IMR-90 (cell line): ENCODE measurements at regions not wholly inside any gene's neighbourhood (a gene's known extent, or its start where the extent isn't known, plus 50 kb on each side); places are given as distances from the start of the nearest gene placed in this dataset.

Experiments used
- ATAC-seq: fragments of 200-7000 bp; cut with Tn5 transposase; 2 replicates; pipeline ENCODE4 v1.9.1; 2020; ENCODE audit warnings: low read depth, mild to moderate bottlenecking, moderate library complexity
- BruUV-seq: library from RNA; stranded (reverse); fragments of 400-500 nt; replicated peaks from 2 replicates; lab custom pipeline; 2021; lab: Mats Ljungman, UMichigan
- CTCF ChIA-PET: fragments of 300-600 bp; formaldehyde crosslinking; extraction: SDS; loops from one replicate; lab custom pipeline; 2021; ENCODE audit warnings: antibody characterized with exemption; lab: Yijun Ruan, JAX
- POLR2A ChIA-PET: fragments of 300-600 bp; sonication (Branson Sonifier 250); formaldehyde crosslinking; loops from one replicate; lab custom pipeline; 2022; ENCODE audit warnings: antibody characterized with exemption; ENCODE audit not compliant: unreplicated experiment; lab: Charles Lee
- DNase-seq: peaks from one replicate; pipeline ENCODE4 v3.0.0; 2013
- H2AFZ ChIP-seq: replicated peaks from 2 replicates; pipeline ENCODE3; 2013; ENCODE audit warnings: low read length, mild to moderate bottlenecking; ENCODE audit not compliant: poor library complexity
- H2AK5ac ChIP-seq: 2 replicates; pipeline ENCODE4 v1.6.1; 2013; ENCODE audit warnings: low read depth, low read length, inconsistent platforms
- H2AK9ac ChIP-seq: replicated peaks from 2 replicates; pipeline ENCODE3; 2013; ENCODE audit warnings: mild to moderate bottlenecking, low read depth, low read length, moderate library complexity; ENCODE audit not compliant: poor library complexity
- H2BK120ac ChIP-seq: 2 replicates; pipeline ENCODE4 v1.6.1; 2013; ENCODE audit warnings: low read depth, low read length, inconsistent platforms
- H2BK15ac ChIP-seq: 3 replicates; pipeline ENCODE4 v1.6.1; 2013; ENCODE audit warnings: low read depth, low read length, inconsistent platforms
- H2BK20ac ChIP-seq: 2 replicates; pipeline ENCODE4 v1.6.1; 2013; ENCODE audit warnings: low read depth, mild to moderate bottlenecking, inconsistent platforms, low read length, moderate library complexity
- H2BK5ac ChIP-seq: 2 replicates; pipeline ENCODE4 v1.6.1; 2013; ENCODE audit warnings: mild to moderate bottlenecking, low read depth, low read length, inconsistent platforms; ENCODE audit not compliant: poor library complexity, severe bottlenecking
- H3K14ac ChIP-seq: replicated peaks from 2 replicates; pipeline ENCODE4 v1.6.1; 2013; ENCODE audit warnings: low read depth, low read length, inconsistent platforms
- H3K18ac ChIP-seq: 2 replicates; pipeline ENCODE4 v1.6.1; 2013; ENCODE audit warnings: low read depth, low read length, control low read depth
- H3K23ac ChIP-seq: 2 replicates; pipeline ENCODE4 v1.6.1; 2013; ENCODE audit warnings: low read depth, low read length, inconsistent platforms
- H3K27ac ChIP-seq: 2 replicates; pipeline ENCODE4 v1.5.1; 2013; ENCODE audit warnings: mild to moderate bottlenecking, control low read depth, low read length; ENCODE audit not compliant: insufficient read depth
- H3K27me3 ChIP-seq: 2 replicates; pipeline ENCODE4 v1.6.1; 2013; ENCODE audit warnings: low read length; ENCODE audit not compliant: control insufficient read depth, insufficient read depth
- H3K36me3 ChIP-seq: 2 replicates; pipeline ENCODE4 v1.6.1; 2013; ENCODE audit warnings: low read length, mixed read lengths; ENCODE audit not compliant: control insufficient read depth, insufficient read depth
- H3K4ac ChIP-seq: 2 replicates; pipeline ENCODE4 v1.6.1; 2013; ENCODE audit warnings: low read depth, low read length, inconsistent platforms
- H3K4me1 ChIP-seq: 2 replicates; pipeline ENCODE4 v1.6.1; 2013; ENCODE audit warnings: low read length, mixed read lengths; ENCODE audit not compliant: control insufficient read depth, insufficient read depth
- H3K4me2 ChIP-seq: 2 replicates; pipeline ENCODE4 v1.6.1; 2013; ENCODE audit warnings: low read depth, mild to moderate bottlenecking, control low read depth, low read length, moderate library complexity
- H3K4me3 ChIP-seq: 2 replicates; pipeline ENCODE4 v1.5.1; 2013; ENCODE audit warnings: low read depth, mild to moderate bottlenecking, control low read depth, low read length, moderate library complexity; ENCODE audit not compliant: insufficient read depth
- H3K56ac ChIP-seq: 2 replicates; pipeline ENCODE4 v1.6.1; 2013; ENCODE audit warnings: low read length, inconsistent platforms; ENCODE audit not compliant: insufficient read depth; ENCODE audit errors: extremely low read depth
- H3K79me1 ChIP-seq, 2 experiments: 2 replicates each; pipeline ENCODE4 v1.6.1; 2013; ENCODE audit warnings: low read length in 2 of 2, inconsistent platforms in 1 of 2, low read depth in 1 of 2
- H3K9ac ChIP-seq: 2 replicates; pipeline ENCODE4 v1.6.1; 2013; ENCODE audit warnings: low read depth, low read length, control low read depth
- H3K9me1 ChIP-seq: 2 replicates; pipeline ENCODE4 v1.6.1; 2013; ENCODE audit warnings: low read length, inconsistent platforms; ENCODE audit not compliant: insufficient read depth
- H3K9me3 ChIP-seq: 2 replicates; pipeline ENCODE4 v1.6.1; 2013; ENCODE audit warnings: low read length; ENCODE audit not compliant: control insufficient read depth, insufficient read depth
- H4K20me1 ChIP-seq: 2 replicates; pipeline ENCODE4 v1.6.1; 2013; ENCODE audit warnings: low read length, inconsistent platforms; ENCODE audit not compliant: insufficient read depth
- H4K5ac ChIP-seq: 2 replicates; pipeline ENCODE4 v1.6.1; 2013; ENCODE audit warnings: mild to moderate bottlenecking, low read depth, low read length, control low read depth
- H4K8ac ChIP-seq, 2 experiments: 2 replicates each; pipeline ENCODE4 v1.6.1; 2013; ENCODE audit warnings: low read depth in 2 of 2, low read length in 2 of 2, control low read depth in 1 of 2, inconsistent platforms in 1 of 2
- H4K91ac ChIP-seq: 2 replicates; pipeline ENCODE4 v1.6.1; 2013; ENCODE audit warnings: low read depth, low read length, inconsistent platforms; ENCODE audit not compliant: insufficient read depth
- BHLHE40 ChIP-seq: fragments of 150-350 bp; IDR thresholded peaks from 2 replicates; pipeline ENCODE4 v1.6.1; 2016; ENCODE audit warnings: mild to moderate bottlenecking, low read depth, low read length
- CEBPB ChIP-seq: IDR thresholded peaks from 2 replicates; pipeline ENCODE4 v1.6.1; 2012; ENCODE audit warnings: low read depth, low read length, improper control_type of control experiment
- CHD1 ChIP-seq: IDR thresholded peaks from 2 replicates; pipeline ENCODE4 v1.6.1; 2012; ENCODE audit warnings: low read depth, low read length, improper control_type of control experiment
- CTCF ChIP-seq: conservative IDR thresholded peaks from 2 replicates; pipeline ENCODE4 v1.5.1; 2012; ENCODE audit warnings: mild to moderate bottlenecking, low read depth, low read length, improper control_type of control experiment
- ELK1 ChIP-seq: fragments of 150-350 bp; IDR thresholded peaks from 2 replicates; pipeline ENCODE4 v1.6.1; 2016; ENCODE audit warnings: low read depth, mild to moderate bottlenecking, low read length, moderate library complexity, borderline replicate concordance
- FOS ChIP-seq: fragments of 150-350 bp; IDR thresholded peaks from 2 replicates; pipeline ENCODE4 v1.6.1; 2016; ENCODE audit warnings: low read depth, low read length
- MAFK ChIP-seq: IDR thresholded peaks from 2 replicates; pipeline ENCODE4 v1.6.1; 2012; ENCODE audit warnings: low read depth, low read length, improper control_type of control experiment
- MAZ ChIP-seq: IDR thresholded peaks from 2 replicates; pipeline ENCODE4 v1.6.1; 2012; ENCODE audit warnings: low read depth, mild to moderate bottlenecking, low read length, improper control_type of control experiment, moderate library complexity, borderline replicate concordance
- MXI1 ChIP-seq: IDR thresholded peaks from 2 replicates; pipeline ENCODE4 v1.6.1; 2012; ENCODE audit warnings: low read depth, mild to moderate bottlenecking, low read length, moderate library complexity, borderline replicate concordance
- NFE2L2 ChIP-seq: fragments of 150-350 bp; IDR thresholded peaks from 2 replicates; pipeline ENCODE4 v1.6.1; 2016; ENCODE audit warnings: low read depth, mild to moderate bottlenecking, low read length
- POLR2A ChIP-seq: IDR thresholded peaks from 2 replicates; pipeline ENCODE4 v1.6.1; 2012; ENCODE audit warnings: mild to moderate bottlenecking, low read depth, low read length
- RAD21 ChIP-seq: IDR thresholded peaks from 2 replicates; pipeline ENCODE4 v1.6.1; 2012; ENCODE audit warnings: low read length, improper control_type of control experiment
- RCOR1 ChIP-seq: IDR thresholded peaks from 2 replicates; pipeline ENCODE4 v1.6.1; 2012; ENCODE audit warnings: mild to moderate bottlenecking, low read length, improper control_type of control experiment; ENCODE audit not compliant: insufficient replicate concordance
- RFX5 ChIP-seq: IDR thresholded peaks from 2 replicates; pipeline ENCODE4 v1.8.0; 2012; ENCODE audit warnings: low read depth, mild to moderate bottlenecking, low read length, moderate library complexity
- SMC3 ChIP-seq: fragments of 150-350 bp; IDR thresholded peaks from 2 replicates; pipeline ENCODE4 v1.6.1; 2016; ENCODE audit warnings: low read depth, mild to moderate bottlenecking, antibody characterized with exemption, low read length, moderate library complexity
- USF2 ChIP-seq: fragments of 150-350 bp; IDR thresholded peaks from 2 replicates; pipeline ENCODE4 v1.6.1; 2017; ENCODE audit warnings: mild to moderate bottlenecking, antibody characterized with exemption, low read length, low read depth
- WGBS, 2 experiments: methylation state at CpG; one replicate each; pipeline versions ENCODE4 v1.1.5 to v1.1.7; 2013; ENCODE audit warnings: missing lambda C conversion rate in 2 of 2; ENCODE audit not compliant: insufficient read length in 1 of 2; ENCODE audit errors: extremely low coverage in 2 of 2; 5-methylcytosine and 5-hydroxymethylcytosine counted together
- dilution Hi-C: fragments of 300-500 bp; cut with HindIII; formaldehyde crosslinking; loops from one replicate; pipeline ENCODE4 v1.14.3; 2018; ENCODE audit warnings: low sequenced_read_pairs; ENCODE audit not compliant: unreplicated experiment
- in situ Hi-C: fragments of 300-500 bp; cut with MboI; formaldehyde crosslinking; loops from 3 replicates; pipeline ENCODE4 v1.14.3; 2019; ENCODE audit warnings: low sequenced_read_pairs, inconsistent platforms, mixed read lengths
- intact Hi-C: fragments of 100-400 bp; cut with micrococcal nuclease; formaldehyde crosslinking; loops from 2 replicates; pipeline ENCODE4 v1.10.0; 2022

GRCh38 chr2:6724605-6725140 is 141.0 kb downstream of the CMPK2 start:
- WGBS, 2 experiments = no CpG with 5 or more reads among the region's 4 CpGs
- POLR2A ChIA-PET = no interaction called here

More at GRCh38 chr2:6724605-6725140, 141.0 kb downstream of the CMPK2 start:
- Histone ChIP-seq H2BK15ac (no peak overlapping the region), H3K9ac (no peak overlapping the region), H2BK5ac (no peak overlapping the region), H3K4me2 (no peak overlapping the region), H2BK120ac (no peak overlapping the region), H4K5ac (no peak overlapping the region), H3K23ac (no peak overlapping the region), H2AK9ac (no peak overlapping the region), H3K4me1 (no peaks in the 10 kb centered on the region), H3K36me3 (no peaks in the 10 kb centered on the region), H3K27me3 (no peaks in the 10 kb centered on the region), H3K4ac (no peak overlapping the region), H3K18ac (no peak overlapping the region), H2AFZ (no peak overlapping the region), H3K27ac (no peak overlapping the region), H3K14ac (no peak overlapping the region), H4K8ac (no peak overlapping the region), H2AK5ac (no peak overlapping the region), H2BK20ac (no peak overlapping the region), H3K4me3 (no peak overlapping the region), H4K91ac (no peak overlapping the region), H3K79me1 (no peaks in the 10 kb centered on the region), H3K9me3 (no peaks in the 10 kb centered on the region), H3K9me1 (no peaks in the 10 kb centered on the region), H3K56ac (no peak overlapping the region), H4K20me1 (no peaks in the 10 kb centered on the region)
- in situ Hi-C loops = no loop called here
- intact Hi-C loops = no loop called here
- no peak for TF ChIP-seq MXI1
- no peak for TF ChIP-seq CTCF
- TF ChIP-seq CEBPB = no peak
- no peak for TF ChIP-seq USF2
- TF ChIP-seq FOS = no peak
- no peak for TF ChIP-seq MAFK
- TF ChIP-seq RCOR1 = no peak
- TF ChIP-seq BHLHE40 = no peak
- TF ChIP-seq MAZ = no peak
- no peak for TF ChIP-seq RFX5
- no peak for TF ChIP-seq ELK1
- no peak for TF ChIP-seq NFE2L2
- no peak for TF ChIP-seq RAD21
- TF ChIP-seq SMC3 = no peak
- TF ChIP-seq CHD1 = no peak
- TF ChIP-seq POLR2A = no peak
- DNase-seq (no peak), ATAC-seq (no peak)
- BruUV-seq = no TSS peak
- dilution Hi-C loops = no loop called here
- CTCF ChIA-PET = interaction anchor here (0.5 kb wide), 1 partner anchor 268 kb away, joined by 4 read pairs; no protein-coding TSS in a partner anchor
